Central memory CD8-positive, alpha-beta T cell (primary cell): ENCODE measurements at regions not wholly inside any gene's neighbourhood (a gene's known extent, or its start where the extent isn't known, plus 50 kb on each side); places are given as distances from the start of the nearest gene placed in this dataset.

ENCODE experiments used
- ATAC-seq: fragments of 150-1000 bp; cut with Tn5 transposase; replicated peaks from 2 replicates; pipeline ENCODE4 v1.10.0; 2022; ENCODE audit warnings: mild to moderate bottlenecking, moderate FRiP score, moderate number of reproducible peaks; ENCODE audit not compliant: poor library complexity, severe bottlenecking; ENCODE audit errors: extremely low read depth
- DNase-seq, 2 donors: peaks; one replicate each; pipeline ENCODE4 v3.0.0; 2021; ENCODE audit warnings: low spot score in 2 of 2
- H3K27ac Mint-ChIP-seq: one replicate; pipeline ENCODE4 v1.8.0; 2022; ENCODE audit warnings: low read depth, mild to moderate bottlenecking, moderate library complexity, mixed read lengths
- H3K27me3 Mint-ChIP-seq: one replicate; pipeline ENCODE4 v1.8.0; 2022; ENCODE audit warnings: mixed read lengths
- H3K36me3 Mint-ChIP-seq: one replicate; pipeline ENCODE4 v1.8.0; 2022; ENCODE audit warnings: mild to moderate bottlenecking, moderate library complexity, mixed read lengths; ENCODE audit not compliant: insufficient read depth
- H3K4me1 Mint-ChIP-seq: one replicate; pipeline ENCODE4 v1.8.0; 2022; ENCODE audit warnings: mixed read lengths
- H3K4me3 Mint-ChIP-seq: one replicate; pipeline ENCODE4 v1.8.0; 2022; ENCODE audit warnings: mild to moderate bottlenecking, moderate library complexity, mixed read lengths
- H3K9me3 Mint-ChIP-seq: one replicate; pipeline ENCODE4 v1.8.0; 2022; ENCODE audit warnings: mixed read lengths

DNA sequence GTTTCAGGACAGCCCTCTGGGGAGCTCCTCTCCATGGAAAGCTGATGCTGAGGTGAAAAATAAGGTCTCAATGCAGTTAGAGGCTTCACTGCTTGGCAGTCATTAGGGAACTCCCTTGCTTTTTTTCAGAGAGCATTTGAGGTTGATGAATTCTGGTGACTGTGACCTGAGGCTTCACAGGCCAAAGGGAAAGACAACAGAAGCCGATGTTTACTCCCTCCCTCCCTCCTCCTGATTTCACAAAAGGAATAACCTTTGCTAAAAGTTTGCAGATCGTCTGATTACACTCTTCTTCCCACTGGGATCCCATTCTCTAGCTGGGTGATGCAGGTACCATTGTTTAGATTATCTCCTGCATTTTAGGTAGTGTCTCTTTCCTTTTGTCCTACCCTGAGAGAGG lies 329.4 kb downstream of the KIF4B start:
- Mint-ChIP-seq H3K4me3 (no peak overlapping the region), H3K27ac (no peak overlapping the region), H3K27me3 (peaks cover 10% of the 10 kb centered on the region), H3K4me1 (no peaks in the 10 kb centered on the region), H3K9me3 (no peaks in the 10 kb centered on the region), H3K36me3 (no peaks in the 10 kb centered on the region)
- DNase-seq: no peak
- ATAC-seq: no peak

DNA sequence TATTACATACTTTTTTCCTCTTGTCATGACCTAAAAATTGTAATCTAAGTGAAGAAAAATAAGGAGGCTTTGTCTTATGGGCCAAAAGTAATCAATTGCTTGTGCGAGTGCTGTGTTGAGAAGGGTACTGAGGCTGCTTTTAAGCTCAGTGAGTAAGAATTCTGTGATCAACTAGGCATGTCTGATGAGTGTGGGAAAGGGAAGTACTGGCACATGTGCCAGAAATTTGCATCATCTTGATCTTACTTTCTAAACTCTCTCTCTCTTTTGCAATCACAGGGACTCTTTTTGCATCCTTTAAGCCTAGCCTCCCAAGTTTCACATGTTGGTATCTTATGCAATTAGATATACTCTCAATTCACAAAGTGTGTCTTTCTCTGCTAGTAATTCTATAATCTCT lies 329.9 kb downstream of the KIF4B start:
- no peaks in the 10 kb centered on the region for H3K36me3 Mint-ChIP-seq
- H3K27ac Mint-ChIP-seq: no peak overlapping the region
- DNase-seq (no peak), ATAC-seq (no peak)
- H3K4me1 Mint-ChIP-seq: no peaks in the 10 kb centered on the region
- H3K4me3 Mint-ChIP-seq: no peak overlapping the region
- H3K27me3 Mint-ChIP-seq: peaks cover 10% of the 10 kb centered on the region
- no peaks in the 10 kb centered on the region for H3K9me3 Mint-ChIP-seq

DNA sequence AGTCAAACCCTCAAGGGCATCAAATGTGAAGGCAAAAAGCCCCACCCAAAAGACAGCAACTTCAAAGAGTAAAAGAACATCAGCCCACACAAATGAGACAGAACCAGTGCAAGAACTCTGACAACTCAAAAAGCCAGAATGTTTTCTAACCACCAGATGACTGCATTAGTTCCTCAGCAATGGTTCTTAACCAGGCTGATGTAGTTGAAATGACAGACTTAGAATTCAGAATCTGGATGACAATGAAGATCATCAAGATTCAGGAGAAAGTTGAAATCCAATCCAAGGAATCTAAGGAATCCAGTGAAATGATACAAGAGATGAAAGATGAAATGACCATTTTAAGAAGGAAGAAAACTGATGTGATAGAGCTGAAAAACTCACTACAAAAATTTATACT lies 339.7 kb downstream of the KIF4B start:
- H3K27me3 Mint-ChIP-seq: no peaks in the 10 kb centered on the region
- H3K4me1 Mint-ChIP-seq: no peaks in the 10 kb centered on the region
- no peaks in the 10 kb centered on the region for H3K36me3 Mint-ChIP-seq
- peaks cover 22% of the 10 kb centered on the region for H3K9me3 Mint-ChIP-seq
- ATAC-seq: no peak
- no peak overlapping the region for H3K27ac Mint-ChIP-seq
- no peak overlapping the region for H3K4me3 Mint-ChIP-seq
- DNase-seq: no peak

DNA sequence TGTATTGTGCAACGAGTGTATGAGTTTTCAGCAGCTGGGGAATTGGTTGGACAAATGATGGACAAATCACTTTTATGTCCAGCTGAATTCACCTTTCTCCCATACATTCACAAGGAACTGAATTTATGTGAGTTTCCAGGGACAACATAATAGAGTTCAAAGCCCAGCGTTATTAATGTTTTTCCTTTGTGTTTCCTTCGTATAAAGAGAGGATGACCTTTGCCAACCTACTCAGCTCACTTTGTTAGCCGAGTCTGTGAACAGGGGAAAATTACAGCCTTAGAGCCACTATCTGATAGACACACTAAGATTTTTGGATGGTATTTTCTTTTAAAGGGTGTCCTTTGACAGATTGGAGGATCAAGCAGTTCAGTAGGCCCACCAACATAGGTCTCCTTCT lies 352.5 kb downstream of the KIF4B start:
- Mint-ChIP-seq H3K9me3 (peaks cover 7% of the 10 kb centered on the region), H3K27ac (no peak overlapping the region)

DNA sequence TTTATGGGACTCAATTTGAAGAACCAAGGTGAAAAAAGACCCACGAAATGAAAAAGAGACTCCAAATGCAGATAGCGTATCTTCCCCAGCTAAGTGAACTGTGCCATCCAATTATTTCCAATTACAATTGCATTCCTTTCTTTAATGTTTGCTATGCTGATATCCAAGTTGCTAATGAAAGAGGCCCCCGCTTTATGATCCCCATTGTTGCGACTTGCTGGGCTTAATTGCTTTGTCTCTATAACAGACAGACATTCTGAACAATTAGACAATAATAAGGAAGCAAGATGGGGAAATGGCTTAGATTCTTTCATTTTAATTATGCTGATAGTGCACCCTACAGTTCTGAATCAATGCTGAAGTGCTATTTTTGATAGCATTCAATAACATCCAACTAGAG lies 354.3 kb downstream of the KIF4B start:
- H3K4me1 Mint-ChIP-seq: no peaks in the 10 kb centered on the region
- no peak overlapping the region for H3K4me3 Mint-ChIP-seq
- H3K27me3 Mint-ChIP-seq: no peaks in the 10 kb centered on the region
- no peaks in the 10 kb centered on the region for H3K36me3 Mint-ChIP-seq
- no peak overlapping the region for H3K27ac Mint-ChIP-seq
- peaks cover 7% of the 10 kb centered on the region for H3K9me3 Mint-ChIP-seq
- DNase-seq (no peak), ATAC-seq (no peak)

More for the DNA sequence above, 352.5 kb downstream of the KIF4B start:
- Mint-ChIP-seq H3K27me3 (no peaks in the 10 kb centered on the region), H3K4me1 (no peaks in the 10 kb centered on the region), H3K4me3 (no peak overlapping the region), H3K36me3 (no peaks in the 10 kb centered on the region)
- DNase-seq (no peak), ATAC-seq (no peak)

DNA sequence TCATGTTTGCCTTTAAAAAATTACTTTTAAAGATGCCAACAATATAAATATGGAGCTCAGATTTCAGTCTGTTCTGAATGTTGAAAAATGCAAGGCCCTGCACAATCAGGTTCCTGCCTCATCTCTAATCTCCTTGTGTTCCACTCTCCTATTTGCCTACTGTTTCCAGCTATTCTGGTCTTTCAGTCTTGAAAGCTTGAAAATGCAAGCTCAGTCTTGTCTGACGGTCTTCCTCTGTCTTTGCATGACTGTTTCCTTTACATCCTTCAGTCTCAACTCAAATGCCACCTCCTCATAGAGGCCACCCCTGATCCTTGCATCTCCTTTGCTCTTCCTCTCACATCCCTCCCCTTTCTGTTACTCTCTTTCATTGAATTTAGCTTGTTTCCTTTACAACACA lies 354.9 kb downstream of the KIF4B start:
- Mint-ChIP-seq H3K36me3 (no peaks in the 10 kb centered on the region), H3K4me3 (no peak overlapping the region), H3K27me3 (no peaks in the 10 kb centered on the region), H3K27ac (no peak overlapping the region), H3K4me1 (no peaks in the 10 kb centered on the region), H3K9me3 (peaks cover 7% of the 10 kb centered on the region)
- ATAC-seq (no peak), DNase-seq (no peak)

DNA sequence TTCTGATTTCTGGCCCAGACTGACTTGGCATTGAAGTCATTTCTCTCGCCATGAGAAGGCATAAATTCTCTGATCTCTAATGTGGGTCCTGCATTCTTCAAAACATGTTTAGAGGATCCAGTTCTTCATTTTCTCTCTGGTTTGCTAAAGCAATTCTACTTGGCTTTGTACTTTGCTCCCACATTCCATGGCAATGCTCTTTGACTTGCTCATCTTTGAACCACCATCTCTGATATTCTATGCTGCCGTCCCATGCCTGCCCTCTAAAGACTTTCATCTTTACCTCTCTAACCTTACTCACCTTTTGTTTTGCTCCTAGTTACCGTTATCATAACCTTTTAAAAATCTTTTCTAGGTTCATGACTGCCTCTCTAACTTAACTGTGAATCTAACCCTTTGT lies 366.9 kb downstream of the KIF4B start:
- Mint-ChIP-seq H3K27me3 (no peaks in the 10 kb centered on the region), H3K4me3 (no peak overlapping the region), H3K9me3 (no peaks in the 10 kb centered on the region), H3K4me1 (no peaks in the 10 kb centered on the region), H3K27ac (no peak overlapping the region), H3K36me3 (no peaks in the 10 kb centered on the region)
- DNase-seq (no peak), ATAC-seq (no peak)

DNA sequence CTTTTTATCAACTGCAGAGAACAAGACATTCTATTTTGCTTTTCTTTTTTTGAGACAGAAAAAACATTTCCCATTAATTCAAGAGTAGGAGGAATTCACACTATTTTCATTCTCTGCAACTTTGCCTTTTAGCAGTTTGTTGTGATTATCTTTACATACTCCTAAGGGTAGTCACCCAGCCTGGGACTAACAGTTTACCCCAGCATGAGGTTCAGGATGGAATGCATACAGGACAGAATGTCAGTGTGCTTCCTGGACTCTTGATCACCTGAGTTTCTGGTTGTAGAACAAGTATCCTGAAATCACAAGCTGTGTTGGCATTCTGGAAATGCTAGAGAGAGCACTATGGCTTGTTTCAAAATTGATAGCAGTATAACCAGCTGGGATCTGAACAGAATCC lies 368.1 kb downstream of the KIF4B start:
- Mint-ChIP-seq H3K27me3 (no peaks in the 10 kb centered on the region), H3K9me3 (no peaks in the 10 kb centered on the region), H3K4me1 (no peaks in the 10 kb centered on the region), H3K36me3 (no peaks in the 10 kb centered on the region), H3K27ac (no peak overlapping the region), H3K4me3 (no peak overlapping the region)
- DNase-seq (no peak), ATAC-seq (no peak)

DNA sequence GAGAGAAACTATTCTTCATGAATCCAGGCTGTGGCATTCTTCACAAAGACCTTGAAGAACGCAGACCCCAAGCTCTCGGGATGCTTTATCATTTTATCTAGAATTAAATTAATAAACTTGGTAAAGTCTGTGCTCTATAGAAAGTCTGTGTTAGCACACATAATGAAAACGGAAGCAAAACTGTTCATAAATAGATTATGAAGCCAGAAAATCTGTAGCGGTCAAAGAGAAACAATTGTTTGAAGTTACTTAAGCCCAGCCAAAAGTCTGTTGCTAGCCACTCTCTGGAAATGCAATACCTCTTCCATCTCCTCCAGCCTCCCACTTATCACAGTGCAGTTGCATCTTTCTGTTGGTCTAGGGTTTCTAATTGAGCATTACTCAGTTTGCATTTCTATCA lies 375.9 kb downstream of the KIF4B start:
- ATAC-seq (no peak), DNase-seq (no peak)
- Mint-ChIP-seq H3K36me3 (no peaks in the 10 kb centered on the region), H3K4me1 (no peaks in the 10 kb centered on the region), H3K27ac (no peak overlapping the region), H3K9me3 (no peaks in the 10 kb centered on the region), H3K27me3 (no peaks in the 10 kb centered on the region), H3K4me3 (no peak overlapping the region)

DNA sequence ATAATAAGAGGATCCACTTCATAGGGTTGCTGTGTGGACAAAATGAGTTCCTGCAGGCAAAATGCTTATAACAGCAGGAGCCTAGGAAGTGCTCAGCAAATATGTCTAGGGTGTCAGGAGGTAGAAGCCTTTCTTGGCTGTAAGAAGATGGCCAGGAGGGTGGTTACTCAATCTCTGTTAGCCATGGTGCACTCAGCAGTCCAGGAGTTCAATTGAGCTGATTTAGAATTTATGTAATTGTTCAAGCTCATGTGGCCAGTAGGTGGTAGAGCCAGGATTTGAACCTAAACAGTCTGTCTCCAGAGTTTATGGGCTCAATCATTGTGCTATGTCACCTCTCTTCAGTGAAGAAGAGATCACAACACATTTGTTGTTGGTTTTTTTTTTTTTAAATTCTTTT lies 381.2 kb downstream of the KIF4B start:
- no peaks in the 10 kb centered on the region for H3K36me3 Mint-ChIP-seq
- ATAC-seq: no peak
- DNase-seq: no peak
- H3K27me3 Mint-ChIP-seq: no peaks in the 10 kb centered on the region
- H3K27ac Mint-ChIP-seq: no peak overlapping the region
- no peaks in the 10 kb centered on the region for H3K4me1 Mint-ChIP-seq
- H3K9me3 Mint-ChIP-seq: no peaks in the 10 kb centered on the region
- H3K4me3 Mint-ChIP-seq: no peak overlapping the region

DNA sequence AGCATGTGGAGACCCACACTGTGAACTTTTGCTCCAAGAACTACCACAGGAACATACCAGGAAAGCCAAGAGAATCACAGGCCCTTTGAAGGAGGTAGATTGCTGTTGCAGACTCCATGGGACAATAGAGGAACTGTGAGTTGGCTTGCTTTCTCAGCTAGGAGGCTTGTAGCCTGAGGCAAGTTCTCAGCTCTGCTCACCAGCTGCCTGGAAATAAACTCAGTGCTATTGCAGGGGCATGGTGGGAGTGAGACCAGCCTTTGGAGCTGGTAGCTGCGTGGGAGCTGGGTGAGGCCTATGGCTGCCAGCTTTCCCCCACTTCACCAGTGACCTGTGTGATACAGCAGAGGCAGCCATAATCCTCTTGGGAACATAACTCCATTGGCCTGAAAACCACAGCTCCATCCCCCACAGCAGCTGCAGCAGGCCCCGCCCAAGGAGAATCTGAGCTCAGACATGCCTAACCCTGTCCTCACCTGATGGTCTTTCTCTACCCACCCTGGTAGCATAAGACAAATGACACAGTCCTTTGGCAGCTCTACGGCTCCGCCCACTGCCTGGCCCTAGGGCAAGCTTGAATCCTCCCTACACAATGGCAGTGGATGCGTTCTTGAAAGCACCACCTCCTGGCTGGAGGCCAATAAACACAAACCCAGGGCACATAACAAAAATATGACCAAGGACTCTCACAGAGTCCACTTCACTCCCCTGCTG lies 389.5 kb downstream of the KIF4B start:
- peaks cover 9% of the 10 kb centered on the region for H3K9me3 Mint-ChIP-seq
- no peak overlapping the region for H3K4me3 Mint-ChIP-seq

DNA sequence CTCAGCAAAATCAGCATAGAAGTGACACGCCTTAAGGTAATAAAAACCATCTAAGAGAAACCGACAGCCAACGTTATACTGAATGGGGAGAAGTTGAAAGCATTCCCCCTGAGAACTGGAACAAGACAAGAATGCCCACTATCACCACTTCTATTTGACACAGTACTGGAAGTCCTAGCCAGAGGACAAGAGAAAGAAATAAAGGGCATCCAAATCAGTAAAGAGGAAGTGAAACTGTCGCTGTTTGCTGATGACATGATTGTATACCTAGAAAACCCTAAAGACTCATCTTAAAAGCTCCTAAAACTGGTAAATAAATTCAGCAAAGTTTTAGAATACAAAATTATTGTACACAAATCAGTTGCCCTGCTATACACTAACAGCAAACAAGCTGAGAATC lies 393.3 kb downstream of the KIF4B start:
- Mint-ChIP-seq H3K4me3 (no peak overlapping the region), H3K36me3 (no peaks in the 10 kb centered on the region), H3K4me1 (no peaks in the 10 kb centered on the region), H3K9me3 (peaks cover 9% of the 10 kb centered on the region), H3K27me3 (no peaks in the 10 kb centered on the region), H3K27ac (no peak overlapping the region)
- ATAC-seq (no peak), DNase-seq (no peak)

More for the DNA sequence above, 389.5 kb downstream of the KIF4B start:
- H3K36me3 Mint-ChIP-seq: no peaks in the 10 kb centered on the region
- no peaks in the 10 kb centered on the region for H3K4me1 Mint-ChIP-seq
- no peaks in the 10 kb centered on the region for H3K27me3 Mint-ChIP-seq
- DNase-seq (no peak), ATAC-seq (no peak)
- no peak overlapping the region for H3K27ac Mint-ChIP-seq

DNA sequence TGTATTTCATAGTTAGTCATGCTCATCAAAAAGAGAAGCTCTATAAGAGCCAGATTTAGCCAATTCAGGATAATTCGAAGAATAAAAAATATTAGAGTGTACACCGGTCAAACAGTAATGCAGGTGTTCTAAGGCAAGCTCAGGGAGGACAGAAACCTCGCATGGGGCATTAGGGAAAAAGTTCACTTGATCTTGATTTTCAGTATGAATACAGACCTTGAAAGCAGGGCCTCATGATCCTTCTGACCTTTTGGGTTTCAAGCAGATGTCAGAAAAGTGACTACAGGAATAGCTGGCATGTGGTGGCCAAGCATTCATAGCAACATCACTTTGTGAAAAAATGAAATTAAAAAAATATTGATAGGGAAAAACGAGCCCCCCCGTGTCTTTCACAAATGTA lies 394.9 kb downstream of the KIF4B start:
- Mint-ChIP-seq H3K36me3 (no peaks in the 10 kb centered on the region), H3K9me3 (peaks cover 15% of the 10 kb centered on the region), H3K27me3 (no peaks in the 10 kb centered on the region), H3K4me1 (no peaks in the 10 kb centered on the region), H3K4me3 (no peak overlapping the region), H3K27ac (no peak overlapping the region)
- ATAC-seq: no peak
- DNase-seq: no peak

DNA sequence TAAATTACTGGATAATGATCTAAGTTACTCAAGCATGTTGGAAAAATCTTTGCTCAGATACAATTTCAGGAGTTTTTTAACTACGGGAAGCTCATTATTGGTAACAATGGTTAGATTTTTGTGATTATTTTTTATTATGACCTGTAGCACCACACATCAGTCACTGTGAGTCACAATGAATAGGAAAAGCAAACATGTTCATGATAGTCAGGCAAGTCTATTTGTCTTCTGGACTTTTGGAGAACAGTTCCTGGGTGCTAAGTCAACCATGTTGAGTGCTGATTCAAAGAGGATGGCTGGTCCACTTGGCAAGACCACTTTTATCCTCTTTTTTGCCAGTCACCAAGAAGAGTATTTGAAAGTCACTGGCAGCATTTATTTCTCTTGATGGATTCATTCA lies 403.2 kb downstream of the KIF4B start:
- no peaks in the 10 kb centered on the region for H3K4me1 Mint-ChIP-seq
- H3K4me3 Mint-ChIP-seq: no peak overlapping the region
- H3K27ac Mint-ChIP-seq: no peak overlapping the region
- no peak for DNase-seq
- H3K27me3 Mint-ChIP-seq: no peaks in the 10 kb centered on the region
- no peak for ATAC-seq
- peaks cover 5% of the 10 kb centered on the region for H3K9me3 Mint-ChIP-seq
- H3K36me3 Mint-ChIP-seq: no peaks in the 10 kb centered on the region
